ENCODE measurements at regions not wholly inside any gene's neighbourhood (a gene's known extent, or its start where the extent isn't known, plus 50 kb on each side); places are given as distances from the start of the nearest gene placed in this dataset.
"Not testable (repeated sequence)": the region's sequence is repeated elsewhere in the genome, so short reads cannot be mapped to it uniquely, and the experiment has no call there.

DNA sequence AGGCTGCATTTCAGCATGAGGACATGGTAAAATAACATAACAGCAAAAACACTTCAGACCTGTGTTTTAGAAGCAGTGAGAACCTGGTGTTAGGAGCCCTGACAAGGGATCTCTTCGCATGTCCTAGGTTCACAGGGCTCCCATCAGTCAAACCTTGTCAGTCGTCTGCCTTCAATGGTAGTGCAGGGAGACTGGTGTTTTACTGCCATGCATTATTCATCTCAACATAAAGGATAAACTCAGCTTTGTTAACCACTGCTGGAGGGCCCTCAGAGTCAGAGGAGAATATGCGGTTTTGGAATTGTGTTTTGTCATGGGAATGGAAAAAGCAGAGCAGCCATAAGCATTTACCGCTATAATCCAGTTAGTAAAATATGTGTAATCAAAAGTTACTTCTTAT lies 275.9 kb upstream of the GCFC2 start:
- DNase-seq = no peak

DNA sequence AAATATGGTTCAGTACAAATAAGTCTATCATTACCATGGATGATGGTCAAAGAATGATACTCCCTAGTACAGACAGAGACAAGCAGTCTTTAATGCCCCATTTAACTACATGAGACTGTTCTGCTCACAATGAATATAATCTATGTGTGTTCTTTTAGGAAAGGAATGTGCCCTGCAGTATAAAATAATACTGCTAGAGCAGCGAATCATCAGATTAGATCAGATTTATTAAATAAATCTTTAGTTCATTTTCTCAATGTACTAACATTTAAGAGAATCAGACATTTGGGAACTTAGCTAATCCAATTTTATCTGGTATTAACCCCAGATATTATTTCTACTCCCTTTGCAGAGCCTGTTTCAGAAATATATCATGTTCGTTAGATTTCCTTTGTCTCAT lies 272.0 kb upstream of the GCFC2 start:
- DNase-seq = no peak

DNA sequence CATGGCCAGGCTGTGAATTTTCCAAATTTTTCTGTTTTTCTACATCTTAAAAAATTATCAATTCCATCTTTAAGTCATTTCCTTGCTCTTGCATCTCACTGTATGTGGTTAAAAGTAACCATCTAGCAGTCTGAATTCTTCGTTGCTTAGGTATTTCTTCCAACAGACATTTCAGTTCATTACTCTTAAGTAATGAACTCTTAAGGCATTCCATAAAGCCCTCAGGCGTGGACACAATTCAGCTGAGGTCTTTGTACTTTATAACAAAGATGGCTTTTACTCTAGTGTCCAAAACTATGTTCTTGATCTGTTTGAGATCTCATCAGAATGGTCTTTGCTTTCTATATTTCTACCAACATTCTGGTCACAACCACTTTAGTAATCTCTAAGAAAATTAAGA lies 253.9 kb upstream of the GCFC2 start:
- no peak for DNase-seq

DNA sequence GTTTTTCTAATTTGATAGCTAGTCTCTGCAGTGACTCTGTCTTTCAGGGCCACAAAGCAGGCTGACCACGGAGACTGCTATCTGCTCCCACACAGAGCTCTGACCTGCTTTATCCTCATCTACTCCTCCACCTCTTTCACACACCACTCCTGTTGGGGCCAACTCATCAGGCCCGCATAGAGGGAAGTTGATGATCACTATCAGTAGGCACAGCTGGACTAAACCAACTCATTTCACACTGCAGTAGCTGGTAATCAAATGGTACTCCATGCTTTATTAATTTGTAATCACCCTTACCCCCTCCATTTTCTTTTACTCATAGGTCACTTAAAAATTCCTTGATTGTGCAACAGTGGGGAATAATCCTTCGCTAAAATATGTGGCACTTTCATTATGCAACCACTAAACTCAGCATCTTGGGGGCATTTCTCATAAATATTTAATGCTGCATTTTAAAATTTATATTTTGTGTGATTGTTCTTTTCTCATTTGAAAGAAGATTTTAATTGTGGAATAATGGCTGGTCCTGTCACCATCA lies 249.8 kb upstream of the GCFC2 start:
- no peak for DNase-seq

DNA sequence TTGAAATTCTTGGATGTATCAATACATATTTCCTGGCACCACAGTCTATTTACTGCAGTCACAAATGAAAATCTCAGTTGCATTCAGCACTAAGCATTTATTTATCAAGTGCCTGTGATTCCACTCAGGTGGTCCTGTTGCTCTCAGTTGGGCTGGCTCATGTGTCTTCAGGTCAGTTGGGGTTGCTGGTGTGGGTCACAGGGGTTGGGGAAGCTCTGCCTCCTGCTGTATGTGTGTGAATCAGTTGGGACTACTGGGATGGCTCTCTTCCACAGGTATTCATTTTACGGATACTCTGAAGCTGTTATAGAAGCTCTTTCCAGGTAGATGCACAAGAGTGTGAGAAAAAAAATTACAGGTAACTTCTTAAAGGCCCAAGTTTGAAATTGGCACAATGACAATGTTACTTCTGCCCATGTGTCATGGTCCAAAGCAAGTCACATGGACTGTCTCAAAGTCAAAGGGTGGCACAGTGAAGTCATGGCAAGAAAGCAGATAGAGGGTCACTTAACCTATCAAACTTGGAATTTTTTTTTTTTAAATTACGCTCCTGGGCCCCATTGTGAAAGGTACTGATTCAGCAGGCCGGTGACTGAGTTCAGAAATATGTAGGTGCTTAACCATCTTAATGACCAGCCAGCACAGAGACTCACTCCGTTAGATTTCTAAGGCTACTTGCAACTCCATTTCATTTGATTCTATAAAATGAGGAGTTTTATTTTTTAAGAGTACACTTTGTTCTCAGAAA lies 249.2 kb upstream of the GCFC2 start:
- DNase-seq = no peak

DNA sequence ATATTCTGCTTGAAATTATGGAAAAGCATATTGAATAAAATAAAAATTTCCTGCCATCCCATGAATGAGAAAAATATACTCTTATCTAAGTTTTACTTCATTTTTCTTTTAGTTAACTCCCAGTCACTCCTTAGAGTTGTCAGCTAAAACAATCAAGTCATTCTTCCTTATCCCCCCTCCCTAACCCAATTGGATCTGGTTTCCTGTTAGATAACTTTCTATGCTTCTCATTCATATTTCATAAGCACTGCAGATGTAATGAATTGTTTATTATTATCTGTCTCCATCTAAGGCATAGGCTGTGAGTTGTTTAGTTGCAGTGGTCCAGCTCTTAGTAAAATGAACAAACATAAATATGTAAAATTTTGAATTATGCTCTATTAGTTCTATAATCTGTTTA lies 244.0 kb upstream of the GCFC2 start:
- DNase-seq = no peak

DNA sequence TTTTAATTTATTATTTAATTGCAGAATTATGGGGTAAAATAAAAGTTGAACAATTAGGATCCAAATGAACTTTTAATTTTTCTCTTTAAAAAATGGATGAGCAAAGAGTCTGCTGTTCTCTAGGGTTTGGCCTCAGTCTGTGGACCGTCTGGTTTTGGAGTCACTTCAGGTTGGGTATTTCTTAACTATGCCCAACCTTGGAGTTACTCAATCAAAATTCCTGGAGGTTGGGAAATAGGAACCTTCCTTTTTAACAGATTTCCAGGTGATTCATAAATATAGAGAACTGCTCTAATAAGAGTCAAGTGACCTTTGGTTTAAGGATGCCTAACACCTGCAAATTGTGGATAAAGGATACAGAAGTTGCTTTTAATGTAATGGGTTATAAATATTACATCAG lies 241.5 kb upstream of the GCFC2 start:
- DNase-seq = no peak

DNA sequence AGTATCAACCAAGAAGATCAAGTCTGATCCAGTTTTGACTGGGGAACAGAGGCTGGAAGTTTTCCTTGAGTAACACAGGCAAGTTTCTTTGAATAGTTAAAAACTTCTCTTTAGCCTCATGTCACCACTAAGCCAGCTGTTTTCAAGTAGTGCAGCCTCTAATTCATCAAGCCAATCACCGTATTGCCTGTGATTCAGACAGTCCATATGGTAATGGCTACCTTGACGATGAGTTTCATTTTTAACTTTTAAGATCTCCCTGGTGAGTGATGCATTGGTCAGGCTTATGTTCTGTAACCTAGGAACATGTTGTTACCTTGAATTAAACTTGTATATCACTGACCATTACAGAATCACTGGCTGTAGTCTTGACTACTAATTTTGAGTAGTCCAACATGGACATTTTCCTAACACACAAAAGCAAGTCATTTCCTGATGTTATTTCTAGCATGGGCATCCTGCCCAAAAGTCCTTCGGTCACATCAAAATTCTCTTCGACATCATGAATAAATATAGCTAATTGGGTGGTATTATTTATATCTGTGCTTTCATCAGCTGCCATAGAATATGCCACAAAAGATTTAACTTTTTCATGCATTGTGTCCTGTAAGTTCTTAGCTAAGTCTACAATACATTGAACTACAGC lies 238.8 kb upstream of the GCFC2 start:
- DNase-seq = no peak

DNA sequence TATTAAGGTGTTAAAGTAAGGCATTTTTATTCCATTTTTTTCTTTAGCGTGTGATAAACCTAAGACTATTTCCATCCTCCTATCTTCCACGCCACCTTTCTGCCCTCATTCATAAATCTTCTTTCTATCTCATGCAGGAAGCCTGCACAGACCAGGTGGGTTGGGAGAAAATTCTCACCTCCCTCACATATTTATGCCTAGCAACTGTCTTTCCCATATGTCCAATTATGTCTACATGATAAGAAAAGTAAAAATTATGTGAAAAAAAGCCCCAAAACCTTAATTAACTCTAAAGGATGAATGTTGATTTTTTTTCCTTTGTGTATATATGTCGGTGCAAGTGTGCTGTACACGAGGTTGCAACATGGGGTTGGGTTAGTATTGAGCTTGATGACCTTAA lies 225.6 kb upstream of the GCFC2 start:
- DNase-seq = no peak

DNA sequence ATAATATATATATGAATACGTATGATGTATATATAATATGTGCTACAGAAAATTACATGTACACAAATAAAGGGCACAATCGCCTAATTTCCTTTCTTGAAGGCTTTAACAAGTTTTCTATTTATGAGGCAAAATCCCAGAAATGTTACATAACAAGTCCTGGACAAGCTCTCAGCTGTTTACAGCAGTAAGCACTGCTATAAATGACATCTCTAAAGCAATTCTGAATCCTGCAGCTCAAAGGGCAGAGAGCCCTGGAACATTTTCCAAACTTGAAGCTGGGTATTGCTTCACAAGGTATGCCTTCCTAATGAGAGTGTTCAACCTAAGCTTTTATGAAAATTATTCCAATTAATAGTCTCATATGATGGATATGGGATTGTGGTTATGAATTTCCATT lies 222.3 kb upstream of the GCFC2 start:
- DNase-seq = no peak

DNA sequence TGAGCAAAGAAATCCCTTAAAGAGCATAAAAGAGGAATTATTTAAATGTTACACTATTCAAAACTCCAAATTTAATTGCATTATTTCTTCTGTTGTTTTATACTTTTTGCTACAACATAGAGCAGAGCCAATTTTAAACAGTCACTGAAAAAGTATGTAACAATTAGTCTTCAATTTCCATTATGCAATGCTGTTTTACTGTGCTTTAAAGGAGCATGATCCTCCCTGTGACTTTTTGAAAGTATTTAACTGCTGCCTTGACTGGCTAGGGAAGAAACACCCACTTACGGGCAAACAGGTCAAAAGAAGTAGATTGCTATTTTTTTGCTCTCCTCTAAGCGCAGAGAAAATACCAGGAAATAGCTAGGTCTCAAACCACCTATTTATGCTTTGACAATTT lies 217.4 kb upstream of the GCFC2 start:
- DNase-seq = no peak

DNA sequence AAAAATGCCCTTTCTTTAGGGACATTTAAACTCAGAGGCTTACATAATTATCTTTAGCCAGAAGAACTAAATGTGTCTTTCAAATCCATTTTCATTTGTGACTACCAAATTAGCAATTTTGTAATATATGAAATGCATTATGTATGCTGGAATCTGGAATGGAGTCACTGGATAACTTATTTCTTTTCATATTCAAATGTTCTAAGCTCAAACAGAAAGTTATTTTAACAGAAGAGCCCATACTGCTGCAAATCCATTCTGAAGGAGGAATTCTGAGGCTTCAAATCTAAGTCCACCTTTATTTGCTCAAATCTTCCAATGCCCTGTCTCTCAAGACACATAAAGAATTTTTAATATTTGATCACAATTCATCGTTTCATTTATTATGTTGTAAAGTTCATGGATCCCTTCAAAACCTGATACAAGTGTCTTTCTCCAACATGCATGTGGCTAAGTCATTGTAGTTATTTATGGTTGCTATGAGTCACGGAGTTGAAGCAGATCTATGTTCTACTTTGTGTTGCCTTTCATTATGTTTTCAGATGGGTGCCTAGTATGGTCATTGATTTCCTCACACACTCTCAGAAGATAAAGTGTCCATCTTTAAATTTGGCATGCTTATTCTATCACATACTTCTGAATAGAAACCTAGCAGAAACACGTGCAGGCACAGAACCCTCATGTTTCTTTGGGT lies 214.8 kb upstream of the GCFC2 start:
- no peak for DNase-seq

DNA sequence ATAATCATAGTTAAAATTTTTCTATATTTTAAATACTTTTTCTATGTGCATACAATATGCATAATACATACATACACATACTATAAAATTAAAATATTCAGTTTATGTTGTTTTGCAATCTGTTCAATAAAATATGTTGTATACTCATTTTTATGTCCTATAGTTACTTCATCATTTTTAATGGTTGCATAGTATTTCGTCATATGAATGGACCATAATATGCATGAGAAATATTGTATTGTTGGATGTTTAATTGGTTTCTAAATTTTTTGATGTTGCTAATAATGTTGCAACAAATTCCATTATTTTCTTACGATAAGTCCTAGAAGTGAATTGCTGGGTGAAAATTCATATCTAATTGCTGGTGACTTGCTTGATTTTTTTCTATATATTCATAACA lies 211.5 kb upstream of the GCFC2 start:
- no peak for DNase-seq

DNA sequence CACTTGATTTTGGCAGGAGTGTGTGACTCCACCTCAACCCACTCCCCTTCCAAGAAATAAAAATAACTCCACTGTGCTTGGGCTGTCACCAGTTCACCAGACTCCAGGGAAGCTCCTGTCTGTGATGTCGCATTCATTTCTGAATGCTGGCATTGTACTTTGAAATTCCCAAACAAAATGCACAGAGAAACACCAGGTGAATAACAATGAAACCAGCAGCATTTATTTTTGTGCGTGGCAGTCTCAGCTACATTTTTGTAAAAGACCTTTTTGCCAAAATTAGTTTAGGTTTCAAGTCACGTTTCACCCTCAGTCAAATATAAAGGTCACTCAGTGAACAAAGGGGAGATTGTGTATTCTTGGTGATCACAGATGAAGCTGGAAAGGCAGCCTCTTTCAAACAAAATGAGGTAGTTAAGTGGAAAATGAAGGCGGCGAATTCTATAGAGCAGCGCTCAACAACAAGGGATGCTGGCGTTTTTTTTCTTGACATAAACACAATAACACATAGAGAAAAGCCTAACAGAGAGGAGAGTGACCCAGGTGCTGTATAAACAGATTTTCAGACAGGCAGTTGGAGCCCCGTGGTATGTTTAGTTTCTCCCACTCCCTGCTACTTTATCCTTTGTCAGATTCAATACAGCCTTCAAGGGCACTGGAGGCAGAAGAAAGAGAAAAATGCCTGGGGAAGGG lies 210.3 kb upstream of the GCFC2 start:
- no peak for DNase-seq

DNA sequence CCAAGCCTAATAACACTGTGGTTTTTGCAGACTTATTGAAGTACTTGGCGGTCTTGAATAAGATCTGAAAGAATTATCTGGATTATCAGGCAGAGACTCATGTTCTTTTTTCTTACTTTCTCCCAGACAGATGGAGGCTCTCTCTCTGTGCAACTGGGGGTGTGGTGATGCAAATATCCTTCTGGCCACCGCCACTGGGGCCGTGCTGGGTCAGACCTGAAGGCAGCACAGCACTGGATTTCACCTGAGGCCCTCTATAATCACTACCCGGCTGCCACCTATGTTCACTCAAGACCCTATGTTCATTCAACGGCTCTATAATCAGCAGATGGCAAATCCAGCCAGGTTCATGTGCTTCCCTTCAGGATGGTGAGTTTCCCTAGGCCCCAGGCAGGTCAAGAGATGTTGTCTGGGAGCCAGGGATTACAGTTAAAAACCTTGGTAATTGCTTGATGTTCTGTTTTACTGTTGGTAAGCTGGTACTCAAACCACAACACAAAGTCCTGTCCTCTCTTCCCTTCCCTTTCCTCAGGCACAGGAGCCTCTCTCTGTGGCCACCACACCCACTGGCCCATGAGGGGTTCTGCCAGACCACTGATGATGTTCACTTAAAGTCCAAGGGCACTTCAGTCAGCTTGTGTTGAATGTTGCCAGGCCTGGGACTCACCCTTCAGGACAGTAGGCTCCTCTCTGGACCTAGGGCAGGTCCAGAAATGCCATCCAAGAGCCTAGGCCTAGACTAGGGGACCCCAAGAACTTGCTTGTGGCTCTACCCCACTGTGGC lies 205.3 kb upstream of the GCFC2 start:
- no peak for DNase-seq

DNA sequence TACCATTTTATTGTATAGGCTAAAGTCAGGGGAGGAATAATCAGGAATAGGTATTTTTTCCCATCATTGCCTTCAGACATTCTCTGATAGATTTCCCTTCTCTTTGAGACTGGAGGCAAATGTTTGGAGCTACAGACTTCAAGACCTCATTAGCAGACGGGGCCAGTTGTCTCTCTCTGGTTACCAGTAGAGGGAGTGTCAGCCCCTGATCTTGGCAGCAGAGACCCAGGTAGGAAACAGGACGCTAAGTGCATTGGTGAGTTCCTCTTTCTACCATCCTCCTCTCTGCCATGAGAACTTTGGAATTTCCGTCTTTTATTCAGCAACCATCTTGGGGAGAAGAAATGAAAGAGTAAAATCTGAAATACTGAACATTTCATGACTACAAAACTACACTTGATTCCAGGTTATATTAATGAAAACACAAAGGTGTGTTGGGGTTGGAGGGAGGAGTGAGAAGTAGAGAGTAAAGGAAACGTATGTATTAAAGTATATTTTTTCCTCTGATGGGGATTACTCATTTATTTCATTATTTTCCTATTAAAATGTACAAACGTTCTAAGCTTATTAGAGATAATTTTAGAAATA lies 186.2 kb upstream of the GCFC2 start:
- DNase-seq = no peak

DNA sequence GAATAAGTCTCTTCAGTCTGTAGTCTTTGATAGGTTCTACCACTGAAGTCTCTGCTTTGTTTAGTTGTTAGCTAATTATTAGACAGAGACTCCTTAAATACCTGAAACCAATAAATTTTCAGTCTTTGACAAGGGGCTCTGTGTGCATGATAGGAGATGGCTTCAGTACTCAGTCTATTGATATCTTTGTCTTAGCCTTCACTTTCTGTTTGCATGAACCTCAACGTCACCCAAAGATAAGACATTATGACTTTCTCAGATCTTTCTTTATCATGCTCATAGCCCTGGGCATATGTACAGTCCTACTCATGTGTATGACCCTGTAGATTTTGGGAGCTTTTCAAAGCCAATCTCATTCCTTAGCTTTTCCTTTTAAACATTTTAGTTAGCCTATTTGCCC lies 183.5 kb upstream of the GCFC2 start:
- DNase-seq = no peak

DNA sequence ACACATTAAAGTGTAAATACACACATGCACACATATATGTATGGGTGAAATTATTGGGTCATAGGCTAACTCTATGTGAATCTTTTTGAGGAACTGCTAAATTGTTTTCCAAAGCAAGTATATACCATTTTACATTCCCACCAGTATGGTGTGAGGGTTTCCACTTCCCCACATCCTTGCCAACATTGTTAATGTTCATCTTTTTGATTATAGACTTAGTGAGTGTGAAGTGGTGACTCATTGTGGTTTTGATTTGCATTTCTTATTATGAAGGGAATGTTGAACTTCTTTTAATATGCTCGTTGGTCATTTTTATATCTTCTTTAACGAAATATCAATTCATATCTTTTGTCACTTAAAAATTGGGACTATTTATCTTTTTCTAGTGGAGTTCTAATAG lies 181.8 kb upstream of the GCFC2 start:
- no peak for DNase-seq

DNA sequence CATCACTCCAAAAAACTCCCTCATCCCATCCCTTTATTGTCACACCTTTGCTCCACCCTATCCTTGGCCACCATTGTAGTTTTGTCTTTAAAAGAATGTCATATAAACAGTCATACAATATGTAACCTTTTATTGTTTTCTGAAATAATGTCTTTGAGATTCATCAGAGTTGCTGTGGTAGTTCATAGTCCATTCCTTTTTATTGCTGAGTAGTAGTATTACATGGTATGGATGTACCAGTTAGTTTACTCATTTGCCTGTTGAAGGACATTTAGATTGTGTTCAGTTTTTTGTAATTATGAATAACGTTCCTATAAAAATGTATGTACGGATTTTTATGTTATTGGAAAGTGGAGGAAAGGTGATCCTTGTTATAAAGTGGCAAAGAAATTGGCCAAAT lies 171.8 kb upstream of the GCFC2 start:
- DNase-seq = no peak

DNA sequence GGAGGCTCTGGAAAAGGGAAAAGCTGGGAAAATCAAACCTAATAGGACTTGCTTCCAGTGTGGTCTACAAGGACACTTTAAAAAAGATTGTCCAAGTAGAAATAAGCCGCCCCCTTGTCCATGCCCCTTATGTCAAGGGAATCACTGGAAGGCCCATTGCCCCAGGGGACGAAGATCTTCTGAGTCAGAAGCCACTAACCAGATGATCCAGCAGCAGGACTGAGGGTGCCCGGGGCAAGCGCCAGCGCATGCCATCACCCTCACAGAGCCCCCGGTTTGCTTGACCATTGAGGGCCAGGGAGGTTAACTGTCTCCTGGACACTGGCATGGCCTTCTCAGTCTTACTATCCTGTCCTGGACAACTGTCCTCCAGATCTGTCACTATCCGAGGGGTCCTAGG lies 164.9 kb upstream of the GCFC2 start:
- DNase-seq = not testable (repeated sequence)

DNA sequence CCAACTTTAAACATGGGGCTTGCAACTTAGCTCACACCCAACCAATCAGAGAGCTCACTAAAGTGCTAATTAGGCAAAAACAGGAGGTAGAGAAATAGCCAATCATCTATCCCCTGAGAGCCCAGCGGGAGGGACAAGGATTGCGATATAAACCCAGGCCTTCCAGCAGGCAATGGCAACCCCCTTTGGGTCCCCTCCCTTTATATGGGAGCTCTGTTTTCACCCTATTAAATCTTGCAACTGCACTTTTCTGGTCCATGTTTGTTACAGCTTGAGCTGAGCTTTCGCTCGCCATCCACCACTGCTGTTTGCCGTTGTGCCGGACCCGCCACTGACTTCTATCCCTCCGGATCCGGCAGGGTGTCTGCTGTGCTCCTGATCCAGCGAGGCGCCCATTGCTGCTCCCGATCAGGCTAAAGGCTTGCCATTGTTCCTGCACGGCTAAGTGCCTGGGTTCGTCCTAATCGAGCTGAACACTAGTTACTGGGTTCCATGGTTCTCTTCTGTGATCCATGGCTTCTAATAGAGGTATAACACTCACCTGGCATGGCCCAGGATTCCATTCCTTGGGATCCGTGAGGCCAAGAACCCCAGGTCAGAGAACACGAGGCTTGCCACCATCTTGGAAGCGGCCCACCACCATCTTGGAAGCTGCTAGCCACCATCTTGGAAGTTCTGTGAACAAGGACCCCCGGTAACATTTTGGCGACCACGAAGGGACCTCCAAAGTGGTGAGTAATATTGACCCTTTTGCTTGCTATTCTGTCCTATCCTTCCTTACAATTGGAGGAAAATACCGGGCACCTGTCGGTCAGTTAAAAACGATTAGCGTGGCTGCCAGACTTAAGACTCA lies 161.3 kb upstream of the GCFC2 start:
- DNase-seq = not testable (repeated sequence)
